ENCODE measurements at regions not wholly inside any gene's neighbourhood (a gene's known extent, or its start where the extent isn't known, plus 50 kb on each side); places are given as distances from the start of the nearest gene placed in this dataset.
A peak's percentile ranks its signal among the peaks of the same experiment; 100 is the strongest.

GRCh38 chr1:55443175-55443915, 228.2 kb upstream of the USP24 start (continued):
- TF ChIP-seq ZNF335 (CRISPR knock-in tag; IDR thresholded peaks at IDR 0.05): no peak
- no peak for TF ChIP-seq TRIM24 (CRISPR knock-in tag; IDR thresholded peaks at IDR 0.05)
- no peak for TF ChIP-seq SNAPC4 (CRISPR knock-in tag; IDR thresholded peaks at IDR 0.05)
- no peak for TF ChIP-seq ZNF850 (CRISPR knock-in tag; conservative IDR thresholded peaks at IDR 0.05)
- no peak for TF ChIP-seq NCOA5 (CRISPR knock-in tag; IDR thresholded peaks at IDR 0.05)
- TF ChIP-seq RFX1 (IDR thresholded peaks at IDR 0.05): no peak
- peak; percentile 18 for TF ChIP-seq TEAD3 (CRISPR knock-in tag; optimal IDR thresholded peaks at IDR 0.05; ENCODE audit: borderline replicate concordance)
- peak; percentile 47 for TF ChIP-seq BCL6 (CRISPR knock-in tag; IDR thresholded peaks at IDR 0.05)
- no peak for TF ChIP-seq PLSCR1 (CRISPR knock-in tag; IDR thresholded peaks at IDR 0.05; ENCODE audit: borderline replicate concordance)
- no peak for TF ChIP-seq CSRNP2 (CRISPR knock-in tag; conservative IDR thresholded peaks at IDR 0.05; ENCODE audit: low read depth)
- TF ChIP-seq GATAD1 (CRISPR knock-in tag; IDR thresholded peaks at IDR 0.05): 0 out of 2 replicates have a peak, but pooled peaks have one; percentile 18
- no peak for TF ChIP-seq MAZ (IDR thresholded peaks at IDR 0.05; ENCODE audit: borderline replicate concordance, low read depth, low read length)
- no peak for TF ChIP-seq MAZ (CRISPR knock-in tag; IDR thresholded peaks at IDR 0.05; ENCODE audit: low read depth)
- TF ChIP-seq KAT8 (CRISPR knock-in tag; IDR thresholded peaks at IDR 0.05): no peak
- no peak for TF ChIP-seq HNRNPK (IDR thresholded peaks at IDR 0.05; ENCODE audit: low read depth, low read length, poor library complexity, severe bottlenecking)
- no peak for TF ChIP-seq NFAT5 (CRISPR knock-in tag; IDR thresholded peaks at IDR 0.05)
- peak; percentile 47 for TF ChIP-seq GATAD2A (CRISPR knock-in tag; IDR thresholded peaks at IDR 0.05)
- no peak for TF ChIP-seq EEA1 (CRISPR knock-in tag; IDR thresholded peaks at IDR 0.05; ENCODE audit: borderline replicate concordance)
- TF ChIP-seq FOSL2 (CRISPR knock-in tag; IDR thresholded peaks at IDR 0.05): peak; percentile 90
